Parathyroid adenoma (tissue), 2 donors: ENCODE measurements at regions not wholly inside any gene's neighbourhood (a gene's known extent, or its start where the extent isn't known, plus 50 kb on each side); places are given as distances from the start of the nearest gene placed in this dataset.

Source experiments
- H2AFZ ChIP-seq: fragments of 300-600 bp; sonication (generic); one replicate; pipeline ENCODE4 v1.7.0; 2017; ENCODE audit warnings: antibody characterized with exemption, mild to moderate bottlenecking
- H3K27ac ChIP-seq: fragments of 300-600 bp; sonication (generic); one replicate; pipeline ENCODE4 v1.7.0; 2017
- H3K27me3 ChIP-seq: fragments of 300-600 bp; sonication (generic); one replicate; pipeline ENCODE4 v1.7.0; 2017; ENCODE audit warnings: low read length; ENCODE audit not compliant: control insufficient read depth, insufficient read depth
- H3K36me3 ChIP-seq: fragments of 300-600 bp; sonication (generic); one replicate; pipeline ENCODE4 v1.7.0; 2017; ENCODE audit warnings: low read length; ENCODE audit not compliant: control insufficient read depth, insufficient read depth
- H3K4me1 ChIP-seq: fragments of 300-600 bp; sonication (generic); one replicate; pipeline ENCODE4 v1.7.0; 2017; ENCODE audit warnings: control low read depth
- H3K4me2 ChIP-seq: fragments of 300-600 bp; sonication (generic); one replicate; pipeline ENCODE4 v1.7.0; 2017; ENCODE audit warnings: low read length
- H3K4me3 ChIP-seq: fragments of 300-600 bp; sonication (generic); one replicate; pipeline ENCODE4 v1.7.0; 2017; ENCODE audit warnings: low read depth, low read length
- H3K79me2 ChIP-seq: fragments of 300-600 bp; sonication (generic); one replicate; pipeline ENCODE4 v1.7.0; 2017; ENCODE audit warnings: control low read depth
- H3K9ac ChIP-seq: fragments of 300-600 bp; sonication (generic); one replicate; pipeline ENCODE4 v1.7.0; 2017; ENCODE audit warnings: mild to moderate bottlenecking
- H3K9me3 ChIP-seq: fragments of 300-600 bp; sonication (generic); one replicate; pipeline ENCODE4 v1.7.0; 2017; ENCODE audit warnings: low read length; ENCODE audit not compliant: control insufficient read depth
- TF ChIP-seq, protein P1 (sequence below): fragments of 300-600 bp; sonication (generic); IDR thresholded peaks from one replicate; pipeline ENCODE4 v1.7.0; 2017; ENCODE audit warnings: antibody characterized with exemption, mild to moderate bottlenecking
- donor health status: primary hyperparathyroidism.

DNA sequence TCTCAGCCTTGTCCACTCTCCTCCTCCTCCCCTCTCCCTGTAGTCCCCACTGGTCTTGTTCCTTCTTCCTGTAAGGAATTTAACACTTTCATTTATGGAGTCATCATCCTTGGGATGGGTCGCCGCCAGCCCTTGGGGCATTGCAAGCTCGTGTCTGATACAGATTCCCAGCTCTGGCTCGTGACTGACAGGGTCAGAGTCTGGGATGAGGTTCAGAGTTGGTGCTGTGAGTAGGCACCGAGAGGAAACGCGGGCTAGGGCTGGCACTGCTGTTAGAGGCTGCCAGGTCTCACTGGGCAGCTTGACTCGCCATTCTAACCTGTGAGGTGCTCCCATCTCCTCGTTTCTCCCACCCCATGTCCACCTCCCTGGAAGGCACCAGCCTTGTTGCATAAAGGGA is 407.0 kb downstream of the SOX9 start:
- H3K9ac ChIP-seq, result no peak overlapping the region
- H3K4me2 ChIP-seq, result no peak overlapping the region
- H3K79me2 ChIP-seq, result no peaks in the 10 kb centered on the region
- no peaks in the 10 kb centered on the region for H3K4me1 ChIP-seq
- TF ChIP-seq, protein P1, sequence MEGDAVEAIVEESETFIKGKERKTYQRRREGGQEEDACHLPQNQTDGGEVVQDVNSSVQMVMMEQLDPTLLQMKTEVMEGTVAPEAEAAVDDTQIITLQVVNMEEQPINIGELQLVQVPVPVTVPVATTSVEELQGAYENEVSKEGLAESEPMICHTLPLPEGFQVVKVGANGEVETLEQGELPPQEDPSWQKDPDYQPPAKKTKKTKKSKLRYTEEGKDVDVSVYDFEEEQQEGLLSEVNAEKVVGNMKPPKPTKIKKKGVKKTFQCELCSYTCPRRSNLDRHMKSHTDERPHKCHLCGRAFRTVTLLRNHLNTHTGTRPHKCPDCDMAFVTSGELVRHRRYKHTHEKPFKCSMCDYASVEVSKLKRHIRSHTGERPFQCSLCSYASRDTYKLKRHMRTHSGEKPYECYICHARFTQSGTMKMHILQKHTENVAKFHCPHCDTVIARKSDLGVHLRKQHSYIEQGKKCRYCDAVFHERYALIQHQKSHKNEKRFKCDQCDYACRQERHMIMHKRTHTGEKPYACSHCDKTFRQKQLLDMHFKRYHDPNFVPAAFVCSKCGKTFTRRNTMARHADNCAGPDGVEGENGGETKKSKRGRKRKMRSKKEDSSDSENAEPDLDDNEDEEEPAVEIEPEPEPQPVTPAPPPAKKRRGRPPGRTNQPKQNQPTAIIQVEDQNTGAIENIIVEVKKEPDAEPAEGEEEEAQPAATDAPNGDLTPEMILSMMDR, result no peak
- H2AFZ ChIP-seq, result no peak overlapping the region
- H3K27me3 ChIP-seq, result no peaks in the 10 kb centered on the region
- no peak overlapping the region for H3K27ac ChIP-seq
- no peaks in the 10 kb centered on the region for H3K36me3 ChIP-seq
- H3K9me3 ChIP-seq, result no peaks in the 10 kb centered on the region
- H3K4me3 ChIP-seq, result no peak overlapping the region

DNA sequence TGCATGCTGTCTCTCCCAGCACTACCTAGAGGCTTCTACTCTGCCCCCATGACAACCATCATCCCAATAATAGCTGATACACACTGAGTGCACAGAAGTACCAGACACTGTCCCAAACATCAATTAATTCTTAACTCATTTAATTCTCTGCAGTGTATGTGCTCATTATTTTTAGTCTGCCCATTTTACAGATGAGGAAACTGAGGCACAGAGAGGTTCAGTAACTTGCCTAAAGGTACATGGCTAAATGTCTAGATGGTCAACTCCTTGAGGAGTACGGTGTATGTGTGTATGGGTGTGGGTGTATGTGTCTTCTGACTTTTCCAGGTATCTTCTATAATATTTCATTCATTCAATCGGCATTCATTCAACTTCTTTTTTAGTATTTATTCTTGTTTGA is 407.9 kb downstream of the SOX9 start:
- H3K9ac ChIP-seq, result no peak overlapping the region
- no peaks in the 10 kb centered on the region for H3K4me1 ChIP-seq
- H3K9me3 ChIP-seq, result no peaks in the 10 kb centered on the region
- no peaks in the 10 kb centered on the region for H3K36me3 ChIP-seq
- TF ChIP-seq, protein P1, result no peak
- no peak overlapping the region for H3K4me3 ChIP-seq
- no peak overlapping the region for H2AFZ ChIP-seq
- no peaks in the 10 kb centered on the region for H3K79me2 ChIP-seq
- no peaks in the 10 kb centered on the region for H3K27me3 ChIP-seq
- no peak overlapping the region for H3K4me2 ChIP-seq
- H3K27ac ChIP-seq, result no peak overlapping the region

DNA sequence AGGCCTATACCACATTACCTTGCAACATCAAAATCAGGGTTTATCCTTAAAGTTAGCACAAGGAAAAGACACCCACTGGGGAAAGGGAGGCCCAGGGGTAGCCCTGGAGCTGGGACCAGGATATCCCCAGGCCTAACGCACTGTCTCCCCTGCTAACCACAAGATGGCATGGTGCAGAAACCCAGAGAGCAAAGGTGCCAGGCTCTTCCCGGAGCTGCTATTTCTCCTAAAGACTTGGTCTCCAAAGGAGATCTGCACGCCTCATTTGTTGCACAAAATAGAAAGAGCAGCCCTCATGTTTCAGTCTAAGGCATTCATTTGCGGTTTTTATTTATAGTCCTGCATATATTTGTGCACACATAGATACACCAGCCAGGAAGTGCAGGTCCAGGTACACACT is 408.6 kb downstream of the SOX9 start:
- TF ChIP-seq, protein P1, result no peak
- Histone ChIP-seq H3K79me2 (no peaks in the 10 kb centered on the region), H3K9ac (no peak overlapping the region), H2AFZ (no peak overlapping the region), H3K4me2 (no peak overlapping the region), H3K9me3 (no peaks in the 10 kb centered on the region), H3K27me3 (no peaks in the 10 kb centered on the region), H3K4me1 (no peaks in the 10 kb centered on the region), H3K4me3 (no peak overlapping the region), H3K27ac (no peak overlapping the region), H3K36me3 (no peaks in the 10 kb centered on the region)

- TF ChIP-seq, protein P1, result no peak
- Histone ChIP-seq H3K36me3 (no peaks in the 10 kb centered on the region), H3K4me1 (no peaks in the 10 kb centered on the region), H3K79me2 (no peaks in the 10 kb centered on the region), H3K27me3 (no peaks in the 10 kb centered on the region), H3K4me2 (no peak overlapping the region), H3K27ac (no peak overlapping the region), H3K4me3 (no peak overlapping the region), H3K9ac (no peak overlapping the region), H2AFZ (no peak overlapping the region), H3K9me3 (no peaks in the 10 kb centered on the region)
Measured at GRCh38 chr17:72530454-72530853, 409.6 kb downstream of the SOX9 start.

GRCh38 chr17:72531729-72532128 is 410.9 kb downstream of the SOX9 start:
- Histone ChIP-seq H3K4me2 (no peak overlapping the region), H2AFZ (no peak overlapping the region), H3K27ac (no peak overlapping the region), H3K36me3 (no peaks in the 10 kb centered on the region), H3K79me2 (no peaks in the 10 kb centered on the region), H3K9ac (no peak overlapping the region), H3K27me3 (no peaks in the 10 kb centered on the region), H3K9me3 (no peaks in the 10 kb centered on the region), H3K4me3 (no peak overlapping the region), H3K4me1 (no peaks in the 10 kb centered on the region)
- TF ChIP-seq, protein P1, result no peak
